ENCODE measurements at regions not wholly inside any gene's neighbourhood (a gene's known extent, or its start where the extent isn't known, plus 50 kb on each side); places are given as distances from the start of the nearest gene placed in this dataset.

DNA sequence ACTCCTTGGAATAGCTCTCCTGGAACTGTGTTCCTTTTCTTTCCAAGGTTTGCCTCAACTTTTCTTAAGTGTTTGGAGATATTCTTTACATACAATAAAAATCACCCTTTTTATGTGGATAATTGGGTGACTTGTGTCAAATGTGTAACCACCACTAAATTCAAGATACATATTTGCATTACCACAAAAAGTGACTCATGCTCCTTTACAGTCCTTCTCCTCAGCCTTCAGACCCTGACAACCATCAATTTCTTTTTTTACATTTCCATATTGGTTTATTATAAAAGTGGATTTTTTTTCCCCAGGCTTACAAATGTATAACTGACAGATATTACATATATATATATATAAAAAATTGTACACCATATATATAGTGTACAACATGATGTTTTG is 372.0 kb upstream of the KCNN2 start:
- TF ChIP-seq ARNTL (CRISPR knock-in tag; IDR thresholded peaks at IDR 0.05; ENCODE audit: borderline replicate concordance, low read depth) = no peak
- TF ChIP-seq, protein P1, sequence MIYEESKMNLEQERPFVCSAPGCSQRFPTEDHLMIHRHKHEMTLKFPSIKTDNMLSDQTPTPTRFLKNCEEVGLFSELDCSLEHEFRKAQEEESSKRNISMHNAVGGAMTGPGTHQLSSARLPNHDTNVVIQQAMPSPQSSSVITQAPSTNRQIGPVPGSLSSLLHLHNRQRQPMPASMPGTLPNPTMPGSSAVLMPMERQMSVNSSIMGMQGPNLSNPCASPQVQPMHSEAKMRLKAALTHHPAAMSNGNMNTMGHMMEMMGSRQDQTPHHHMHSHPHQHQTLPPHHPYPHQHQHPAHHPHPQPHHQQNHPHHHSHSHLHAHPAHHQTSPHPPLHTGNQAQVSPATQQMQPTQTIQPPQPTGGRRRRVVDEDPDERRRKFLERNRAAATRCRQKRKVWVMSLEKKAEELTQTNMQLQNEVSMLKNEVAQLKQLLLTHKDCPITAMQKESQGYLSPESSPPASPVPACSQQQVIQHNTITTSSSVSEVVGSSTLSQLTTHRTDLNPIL (CRISPR knock-in tag; IDR thresholded peaks at IDR 0.05; ENCODE audit: low read depth) = no peak
- TF ChIP-seq ZFP30 (CRISPR knock-in tag; IDR thresholded peaks at IDR 0.05) = no peak
- TF ChIP-seq ZNF8 (CRISPR knock-in tag; IDR thresholded peaks at IDR 0.05) = no peak
- no peak for TF ChIP-seq ZC3H10 (CRISPR knock-in tag; IDR thresholded peaks at IDR 0.05)
- no peak for TF ChIP-seq ZNF70 (CRISPR knock-in tag; IDR thresholded peaks at IDR 0.05)
- TF ChIP-seq, protein P2, sequence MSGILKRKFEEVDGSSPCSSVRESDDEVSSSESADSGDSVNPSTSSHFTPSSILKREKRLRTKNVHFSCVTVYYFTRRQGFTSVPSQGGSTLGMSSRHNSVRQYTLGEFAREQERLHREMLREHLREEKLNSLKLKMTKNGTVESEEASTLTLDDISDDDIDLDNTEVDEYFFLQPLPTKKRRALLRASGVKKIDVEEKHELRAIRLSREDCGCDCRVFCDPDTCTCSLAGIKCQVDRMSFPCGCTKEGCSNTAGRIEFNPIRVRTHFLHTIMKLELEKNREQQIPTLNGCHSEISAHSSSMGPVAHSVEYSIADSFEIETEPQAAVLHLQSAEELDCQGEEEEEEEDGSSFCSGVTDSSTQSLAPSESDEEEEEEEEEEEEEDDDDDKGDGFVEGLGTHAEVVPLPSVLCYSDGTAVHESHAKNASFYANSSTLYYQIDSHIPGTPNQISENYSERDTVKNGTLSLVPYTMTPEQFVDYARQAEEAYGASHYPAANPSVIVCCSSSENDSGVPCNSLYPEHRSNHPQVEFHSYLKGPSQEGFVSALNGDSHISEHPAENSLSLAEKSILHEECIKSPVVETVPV (CRISPR knock-in tag; IDR thresholded peaks at IDR 0.05) = no peak
- TF ChIP-seq BACH2 (CRISPR knock-in tag; IDR thresholded peaks at IDR 0.05; ENCODE audit: borderline replicate concordance) = no peak
- TF ChIP-seq ZFP3 (CRISPR knock-in tag; IDR thresholded peaks at IDR 0.05) = no peak
- no peak for TF ChIP-seq OSR1 (CRISPR knock-in tag; IDR thresholded peaks at IDR 0.05)
- TF ChIP-seq ISL1 (CRISPR knock-in tag; IDR thresholded peaks at IDR 0.05) = no peak
- no peak for TF ChIP-seq ESRRG (CRISPR knock-in tag; IDR thresholded peaks at IDR 0.05)

Measured in SK-N-SH treated with all-trans-retinoic acid at 6 μM for 48 hours (cell line).